ENCODE measurements at regions not wholly inside any gene's neighbourhood (a gene's known extent, or its start where the extent isn't known, plus 50 kb on each side); places are given as distances from the start of the nearest gene placed in this dataset.

- no peaks in the 10 kb centered on the region for H3K27me3 ChIP-seq (replicated peaks; ENCODE audit: insufficient read depth, low read length)
- no peak overlapping the region for H2AFZ ChIP-seq (ENCODE audit: low read length)
- H3K9me3 ChIP-seq (replicated peaks; ENCODE audit: insufficient read depth, low read length), result no peaks in the 10 kb centered on the region
- no peak overlapping the region for H3K4me3 ChIP-seq (ENCODE audit: low read length)
- H3K36me3 ChIP-seq (replicated peaks; ENCODE audit: insufficient read depth, low read length), result no peaks in the 10 kb centered on the region
- H3K4me2 ChIP-seq (ENCODE audit: low read depth, low read length), result no peak overlapping the region
- no peaks in the 10 kb centered on the region for H3K79me2 ChIP-seq (ENCODE audit: low read length)
- H3F3A ChIP-seq (ENCODE audit: insufficient read depth, low read length), result no peaks in the 10 kb centered on the region
- TF ChIP-seq EZH2phosphoT487 (IDR thresholded peaks at IDR 0.05; ENCODE audit: low read length), result no peak
- TF ChIP-seq EZH2 (optimal IDR thresholded peaks at IDR 0.05; ENCODE audit: low read depth, low read length), result no peak
- no peak for TF ChIP-seq CTCF (IDR thresholded peaks at IDR 0.05; ENCODE audit: low read length)
- H3K9me2 ChIP-seq (replicated peaks; ENCODE audit: insufficient read depth, low read length), result no peaks in the 10 kb centered on the region
- H3K27ac ChIP-seq (ENCODE audit: low read length), result no peak overlapping the region
- H4K20me1 ChIP-seq (ENCODE audit: insufficient read depth, low read length), result no peaks in the 10 kb centered on the region
- no peak for DNase-seq
- no peak overlapping the region for H3K9ac ChIP-seq (ENCODE audit: low read length)
- no peaks in the 10 kb centered on the region for H3K4me1 ChIP-seq (ENCODE audit: low read length)
Measured at GRCh38 chr6:144757299-144757698, 472.2 kb downstream of the UTRN start.

DNA sequence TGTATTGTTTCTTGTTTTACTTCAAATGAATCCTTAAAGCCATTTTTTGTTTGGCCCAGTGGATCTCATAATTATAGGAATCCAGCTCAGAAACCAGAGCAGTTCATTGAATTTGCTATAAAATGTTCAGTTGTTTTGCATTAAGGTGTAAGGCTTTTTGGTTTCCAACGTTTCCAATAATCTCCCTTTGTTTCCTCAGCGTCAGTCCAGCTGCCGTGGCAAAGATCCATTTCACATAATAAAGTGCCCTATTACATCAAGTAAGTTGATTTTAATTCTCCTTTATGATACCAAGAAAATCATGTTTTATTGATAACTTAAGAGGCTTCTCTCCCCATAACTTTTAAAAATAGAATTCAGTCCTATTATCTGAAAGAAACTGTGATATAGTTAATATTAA is 472.6 kb downstream of the UTRN start:
- no peaks in the 10 kb centered on the region for H3F3A ChIP-seq (ENCODE audit: insufficient read depth, low read length)
- no peak overlapping the region for H3K4me3 ChIP-seq (ENCODE audit: low read length)
- no peak overlapping the region for H3K27ac ChIP-seq (ENCODE audit: low read length)
- no peak overlapping the region for H3K4me2 ChIP-seq (ENCODE audit: low read depth, low read length)
- H3K27me3 ChIP-seq (replicated peaks; ENCODE audit: insufficient read depth, low read length), result no peaks in the 10 kb centered on the region
- no peaks in the 10 kb centered on the region for H3K9me3 ChIP-seq (replicated peaks; ENCODE audit: insufficient read depth, low read length)
- no peaks in the 10 kb centered on the region for H4K20me1 ChIP-seq (ENCODE audit: insufficient read depth, low read length)
- no peaks in the 10 kb centered on the region for H3K36me3 ChIP-seq (replicated peaks; ENCODE audit: insufficient read depth, low read length)
- H3K79me2 ChIP-seq (ENCODE audit: low read length), result no peaks in the 10 kb centered on the region
- no peak overlapping the region for H3K9ac ChIP-seq (ENCODE audit: low read length)
- no peaks in the 10 kb centered on the region for H3K4me1 ChIP-seq (ENCODE audit: low read length)
- TF ChIP-seq CTCF (IDR thresholded peaks at IDR 0.05; ENCODE audit: low read length) (no peak), EZH2 (optimal IDR thresholded peaks at IDR 0.05; ENCODE audit: low read depth, low read length) (no peak), EZH2phosphoT487 (IDR thresholded peaks at IDR 0.05; ENCODE audit: low read length) (no peak)
- H2AFZ ChIP-seq (ENCODE audit: low read length), result no peak overlapping the region
- no peaks in the 10 kb centered on the region for H3K9me2 ChIP-seq (replicated peaks; ENCODE audit: insufficient read depth, low read length)
- no peak for DNase-seq

DNA sequence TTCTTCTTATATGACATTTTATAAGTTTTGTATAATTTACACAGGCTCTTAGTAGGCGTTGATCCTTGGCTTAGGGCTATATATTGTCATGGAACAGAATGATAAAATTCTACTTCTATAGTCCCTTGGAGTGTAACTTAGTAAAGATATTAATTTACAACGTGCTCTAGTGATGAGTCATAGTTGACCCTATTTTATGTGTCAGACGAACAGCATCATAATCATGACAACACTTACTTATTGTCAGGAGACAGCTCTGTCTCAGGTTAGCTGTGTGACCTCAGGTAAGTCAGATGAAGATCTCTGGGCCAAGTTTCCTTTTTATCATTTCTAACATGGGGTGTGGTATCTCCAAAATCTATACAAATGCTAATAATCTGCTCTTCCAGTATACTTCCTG is 473.5 kb downstream of the UTRN start:
- H3K4me3 ChIP-seq (ENCODE audit: low read length), result no peak overlapping the region
- no peaks in the 10 kb centered on the region for H3F3A ChIP-seq (ENCODE audit: insufficient read depth, low read length)
- no peak overlapping the region for H3K4me2 ChIP-seq (ENCODE audit: low read depth, low read length)
- no peaks in the 10 kb centered on the region for H3K9me3 ChIP-seq (replicated peaks; ENCODE audit: insufficient read depth, low read length)
- H2AFZ ChIP-seq (ENCODE audit: low read length), result no peak overlapping the region
- H3K27me3 ChIP-seq (replicated peaks; ENCODE audit: insufficient read depth, low read length), result no peaks in the 10 kb centered on the region
- no peak overlapping the region for H3K27ac ChIP-seq (ENCODE audit: low read length)
- no peaks in the 10 kb centered on the region for H3K79me2 ChIP-seq (ENCODE audit: low read length)
- no peaks in the 10 kb centered on the region for H3K9me2 ChIP-seq (replicated peaks; ENCODE audit: insufficient read depth, low read length)
- TF ChIP-seq CTCF (IDR thresholded peaks at IDR 0.05; ENCODE audit: low read length), result no peak
- no peak for TF ChIP-seq EZH2phosphoT487 (IDR thresholded peaks at IDR 0.05; ENCODE audit: low read length)
- TF ChIP-seq EZH2 (optimal IDR thresholded peaks at IDR 0.05; ENCODE audit: low read depth, low read length), result no peak
- no peaks in the 10 kb centered on the region for H3K36me3 ChIP-seq (replicated peaks; ENCODE audit: insufficient read depth, low read length)
- no peaks in the 10 kb centered on the region for H3K4me1 ChIP-seq (ENCODE audit: low read length)
- no peak for DNase-seq
- H3K9ac ChIP-seq (ENCODE audit: low read length), result no peak overlapping the region
- H4K20me1 ChIP-seq (ENCODE audit: insufficient read depth, low read length), result no peaks in the 10 kb centered on the region
